Panc1 (cell line): ENCODE measurements at regions not wholly inside any gene's neighbourhood (a gene's known extent, or its start where the extent isn't known, plus 50 kb on each side); places are given as distances from the start of the nearest gene placed in this dataset.

Experiments
- REST ChIP-seq, 2 experiments: IDR thresholded peaks; 2 replicates each; pipeline ENCODE4 v1.6.1; 2011 to 2012; ENCODE audit warnings: low read depth in 2 of 2, control low read depth in 1 of 2, low read length in 1 of 2, mild to moderate bottlenecking in 1 of 2, moderate library complexity in 1 of 2; ENCODE audit not compliant: insufficient read depth in 1 of 2
- SIN3A ChIP-seq: IDR thresholded peaks from 2 replicates; pipeline ENCODE4 v1.6.1; 2012; ENCODE audit warnings: low read depth, mild to moderate bottlenecking, low read length, moderate library complexity, borderline replicate concordance; ENCODE audit not compliant: insufficient read depth
- TF ChIP-seq, protein P1 (sequence below): fragments of 450-650 bp; IDR thresholded peaks from 2 replicates; pipeline ENCODE4 v1.5.1; 2017; ENCODE audit warnings: mild to moderate bottlenecking

- TF ChIP-seq, protein P1, sequence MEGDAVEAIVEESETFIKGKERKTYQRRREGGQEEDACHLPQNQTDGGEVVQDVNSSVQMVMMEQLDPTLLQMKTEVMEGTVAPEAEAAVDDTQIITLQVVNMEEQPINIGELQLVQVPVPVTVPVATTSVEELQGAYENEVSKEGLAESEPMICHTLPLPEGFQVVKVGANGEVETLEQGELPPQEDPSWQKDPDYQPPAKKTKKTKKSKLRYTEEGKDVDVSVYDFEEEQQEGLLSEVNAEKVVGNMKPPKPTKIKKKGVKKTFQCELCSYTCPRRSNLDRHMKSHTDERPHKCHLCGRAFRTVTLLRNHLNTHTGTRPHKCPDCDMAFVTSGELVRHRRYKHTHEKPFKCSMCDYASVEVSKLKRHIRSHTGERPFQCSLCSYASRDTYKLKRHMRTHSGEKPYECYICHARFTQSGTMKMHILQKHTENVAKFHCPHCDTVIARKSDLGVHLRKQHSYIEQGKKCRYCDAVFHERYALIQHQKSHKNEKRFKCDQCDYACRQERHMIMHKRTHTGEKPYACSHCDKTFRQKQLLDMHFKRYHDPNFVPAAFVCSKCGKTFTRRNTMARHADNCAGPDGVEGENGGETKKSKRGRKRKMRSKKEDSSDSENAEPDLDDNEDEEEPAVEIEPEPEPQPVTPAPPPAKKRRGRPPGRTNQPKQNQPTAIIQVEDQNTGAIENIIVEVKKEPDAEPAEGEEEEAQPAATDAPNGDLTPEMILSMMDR: no peak
- TF ChIP-seq SIN3A (no peak), REST (IDR thresholded peaks at IDR 0.05; ENCODE audit: insufficient read depth in 1 of 2, low read depth in 2 of 2, low read length in 1 of 2) (no peak)
Observed at GRCh38 chr12:90287585-90287984, 578.9 kb upstream of the ATP2B1 start.
